ENCODE measurements at regions not wholly inside any gene's neighbourhood (a gene's known extent, or its start where the extent isn't known, plus 50 kb on each side); places are given as distances from the start of the nearest gene placed in this dataset.

- no peak for TF ChIP-seq POLR2A (IDR thresholded peaks at IDR 0.05)
- TF ChIP-seq CTCF (IDR thresholded peaks at IDR 0.05 in 4 of 5, conservative IDR thresholded peaks at IDR 0.05 in 1 of 5): no peak
- H3K4me3 ChIP-seq: no peak overlapping the region
- in situ Hi-C loops (cut with MboI; ENCODE audit: low sequenced_read_pairs in 4 of 4): loop anchor here in 1 of 4 donors (25.0 kb wide), 1 partner anchor 107 kb away; no protein-coding TSS in a partner anchor
Measured at GRCh38 chr17:11094331-11094730, 146.7 kb upstream of the SHISA6 start.

GRCh38 chr17:11086646-11087340 lies 154.2 kb upstream of the SHISA6 start:
- Histone ChIP-seq H3K4me3 (no peak overlapping the region), H3K4me1 (no peaks in the 10 kb centered on the region), H3K9me3 (no peaks in the 10 kb centered on the region), H3K27ac (no peak overlapping the region), H3K27me3 (no peaks in the 10 kb centered on the region), H3K36me3 (no peaks in the 10 kb centered on the region)
- in situ Hi-C loops (cut with MboI; ENCODE audit: low sequenced_read_pairs in 4 of 4): loop anchor here in 2 of 4 donors (10.0 to 25.0 kb wide), 2 partner anchors 58 to 99 kb away; no protein-coding TSS in a partner anchor
- no peak for ATAC-seq
- no peak for DNase-seq
- intact Hi-C loops (cut with DNase I; ENCODE audit: low total_unique reads): no loop called here
- TF ChIP-seq POLR2A (IDR thresholded peaks at IDR 0.05) (no peak), CTCF (IDR thresholded peaks at IDR 0.05 in 4 of 5, conservative IDR thresholded peaks at IDR 0.05 in 1 of 5) (no peak)

More at GRCh38 chr17:11094331-11094730, 146.7 kb upstream of the SHISA6 start:
- no peaks in the 10 kb centered on the region for H3K27me3 ChIP-seq
- DNase-seq (no peak), ATAC-seq (no peak)
- H3K4me1 ChIP-seq: no peaks in the 10 kb centered on the region
- intact Hi-C loops (cut with DNase I; ENCODE audit: low total_unique reads): no loop called here
- no peak overlapping the region for H3K27ac ChIP-seq
- H3K36me3 ChIP-seq: no peaks in the 10 kb centered on the region
- H3K9me3 ChIP-seq: no peaks in the 10 kb centered on the region

GRCh38 chr17:11082559-11082958 lies 158.5 kb upstream of the SHISA6 start:
- in situ Hi-C loops (cut with MboI; ENCODE audit: low sequenced_read_pairs in 4 of 4): loop anchor here in 2 of 4 donors (10.0 to 25.0 kb wide), 2 partner anchors 62 to 95 kb away; no protein-coding TSS in a partner anchor
- no peaks in the 10 kb centered on the region for H3K4me1 ChIP-seq
- H3K27me3 ChIP-seq: no peaks in the 10 kb centered on the region
- TF ChIP-seq CTCF (IDR thresholded peaks at IDR 0.05 in 4 of 5, conservative IDR thresholded peaks at IDR 0.05 in 1 of 5) (no peak), POLR2A (IDR thresholded peaks at IDR 0.05) (no peak)
- no peaks in the 10 kb centered on the region for H3K9me3 ChIP-seq
- intact Hi-C loops (cut with DNase I; ENCODE audit: low total_unique reads): no loop called here
- ATAC-seq: no peak
- no peaks in the 10 kb centered on the region for H3K36me3 ChIP-seq
- no peak for DNase-seq
- no peak overlapping the region for H3K27ac ChIP-seq
- H3K4me3 ChIP-seq: no peak overlapping the region

- no peak for DNase-seq
- Histone ChIP-seq H3K36me3 (no peaks in the 10 kb centered on the region), H3K27ac (no peak overlapping the region), H3K4me1 (no peaks in the 10 kb centered on the region), H3K9me3 (no peaks in the 10 kb centered on the region), H3K4me3 (no peak overlapping the region), H3K27me3 (no peaks in the 10 kb centered on the region)
- no peak for TF ChIP-seq POLR2A (IDR thresholded peaks at IDR 0.05)
- TF ChIP-seq CTCF (IDR thresholded peaks at IDR 0.05 in 4 of 5, conservative IDR thresholded peaks at IDR 0.05 in 1 of 5): no peak
- intact Hi-C loops (cut with DNase I; ENCODE audit: low total_unique reads): no loop called here
- no peak for ATAC-seq
- in situ Hi-C loops (cut with MboI; ENCODE audit: low sequenced_read_pairs in 4 of 4): loop anchor here in 2 of 4 donors (10.0 to 25.0 kb wide), 2 partner anchors 63 to 94 kb away; no protein-coding TSS in a partner anchor
Measured at GRCh38 chr17:11081342-11081741, 159.7 kb upstream of the SHISA6 start.

Data from gastrocnemius medialis (tissue), 4 donors.